Peyer's patch (tissue), 4 donors: ENCODE measurements at regions not wholly inside any gene's neighbourhood (a gene's known extent, or its start where the extent isn't known, plus 50 kb on each side); places are given as distances from the start of the nearest gene placed in this dataset.
A peak's percentile ranks its signal among the peaks of the same experiment; 100 is the strongest.

ENCODE experiments used
- DNase-seq, 3 donors: peaks; one replicate each; pipeline ENCODE4 v3.0.0-alpha.2; 2017 to 2019
- H3K27ac ChIP-seq, 4 donors: fragments of 200-600 bp; sonication (generic); one replicate each; pipeline ENCODE4 v1.5.1; 2016 to 2019
- H3K27me3 ChIP-seq, 2 donors: fragments of 200-600 bp; sonication (generic); one replicate each; pipeline ENCODE4 v1.5.1; 2019
- H3K36me3 ChIP-seq, 3 donors: fragments of 200-600 bp; sonication (generic); one replicate each; pipeline ENCODE4 v1.5.1; 2016 to 2019
- H3K4me1 ChIP-seq, 4 donors: fragments of 200-600 bp; sonication (generic); one replicate each; pipeline ENCODE4 v1.5.1; 2016 to 2019
- H3K4me3 ChIP-seq, 4 donors: fragments of 200-600 bp; sonication (generic); 1 replicate in 3 of 4; 2 replicates in 1 of 4; pipeline ENCODE4 v1.5.1; 2016 to 2019; ENCODE audit warnings: mild to moderate bottlenecking in 1 of 4
- H3K9me3 ChIP-seq, 4 donors: fragments of 200-600 bp; sonication (generic); one replicate each; pipeline ENCODE4 v1.5.1; 2016 to 2019; ENCODE audit warnings: mild to moderate bottlenecking in 1 of 4
- CTCF ChIP-seq, 6 experiments: fragments of 450-650 bp in 4 of 6; fragments of 200-600 bp in 2 of 6; sonication (generic) in 1 of 6; IDR thresholded peaks; one replicate each; pipeline ENCODE4 v1.5.1; 2017 to 2019; ENCODE audit warnings: antibody characterized with exemption in 6 of 6, mild to moderate bottlenecking in 3 of 6, moderate library complexity in 1 of 6
- POLR2A ChIP-seq, 2 donors: fragments of 450-650 bp; IDR thresholded peaks; one replicate each; pipeline ENCODE4 v1.5.1; 2017; ENCODE audit warnings: antibody characterized with exemption in 2 of 2, mild to moderate bottlenecking in 2 of 2, moderate library complexity in 2 of 2

- peaks cover 0 to 20% (median 3%) of the 10 kb centered on the region in 4 donors for H3K4me1 ChIP-seq
- H3K9me3 ChIP-seq: no peaks in the 10 kb centered on the region
- H3K36me3 ChIP-seq: no peaks in the 10 kb centered on the region
- no peak for TF ChIP-seq CTCF (IDR thresholded peaks at IDR 0.05)
- TF ChIP-seq POLR2A (IDR thresholded peaks at IDR 0.05): no peak
- peak overlapping the region; percentile 50 to 76 (median 66) for H3K27ac ChIP-seq
- no peak overlapping the region for H3K4me3 ChIP-seq
- DNase-seq: peak in 2 of 3 donors; percentile 55 to 71
- no peaks in the 10 kb centered on the region for H3K27me3 ChIP-seq
Observed at GRCh38 chr11:128341280-128342248, 245.8 kb downstream of the ETS1 start.

GRCh38 chr11:128339792-128340191, 247.6 kb downstream of the ETS1 start:
- Histone ChIP-seq H3K36me3 (no peaks in the 10 kb centered on the region), H3K27me3 (no peaks in the 10 kb centered on the region), H3K9me3 (no peaks in the 10 kb centered on the region), H3K4me1 (peaks cover 0 to 20% (median 3%) of the 10 kb centered on the region in 4 donors), H3K27ac (no peak overlapping the region), H3K4me3 (no peak overlapping the region)
- no peak for TF ChIP-seq CTCF (IDR thresholded peaks at IDR 0.05)
- no peak for TF ChIP-seq POLR2A (IDR thresholded peaks at IDR 0.05)
- no peak for DNase-seq

- peaks cover 0 to 20% (median 3%) of the 10 kb centered on the region in 4 donors for H3K4me1 ChIP-seq
- H3K9me3 ChIP-seq: no peaks in the 10 kb centered on the region
Observed at GRCh38 chr11:128338811-128339210, 248.5 kb downstream of the ETS1 start.

GRCh38 chr11:128336203-128336602, 251.2 kb downstream of the ETS1 start:
- H3K4me3 ChIP-seq: no peak overlapping the region
- DNase-seq: peak in 1 of 3 donors; percentile 66
- H3K27ac ChIP-seq: peak overlapping the region in 1 of 4 donors; percentile 44

More at GRCh38 chr11:128338811-128339210, 248.5 kb downstream of the ETS1 start:
- Histone ChIP-seq H3K27me3 (no peaks in the 10 kb centered on the region), H3K4me3 (no peak overlapping the region), H3K36me3 (no peaks in the 10 kb centered on the region), H3K27ac (no peak overlapping the region)
- no peak for DNase-seq
- TF ChIP-seq POLR2A (IDR thresholded peaks at IDR 0.05) (no peak), CTCF (IDR thresholded peaks at IDR 0.05) (no peak)

GRCh38 chr11:128335729-128336128, 251.6 kb downstream of the ETS1 start:
- Histone ChIP-seq H3K4me1 (no peaks in the 10 kb centered on the region), H3K4me3 (no peak overlapping the region), H3K27me3 (no peaks in the 10 kb centered on the region), H3K36me3 (no peaks in the 10 kb centered on the region), H3K9me3 (no peaks in the 10 kb centered on the region), H3K27ac (peak overlapping the region in 2 of 4 donors; percentile 44 to 47)
- TF ChIP-seq POLR2A (IDR thresholded peaks at IDR 0.05) (no peak), CTCF (IDR thresholded peaks at IDR 0.05) (no peak)
- DNase-seq: no peak

More at GRCh38 chr11:128336203-128336602, 251.2 kb downstream of the ETS1 start:
- no peak for TF ChIP-seq POLR2A (IDR thresholded peaks at IDR 0.05)
- TF ChIP-seq CTCF (IDR thresholded peaks at IDR 0.05): peak in 2 of 6 experiments; percentile 3 to 7
- Histone ChIP-seq H3K27me3 (no peaks in the 10 kb centered on the region), H3K4me1 (no peaks in the 10 kb centered on the region), H3K36me3 (no peaks in the 10 kb centered on the region), H3K9me3 (no peaks in the 10 kb centered on the region)
